ENCODE measurements at regions not wholly inside any gene's neighbourhood (a gene's known extent, or its start where the extent isn't known, plus 50 kb on each side); places are given as distances from the start of the nearest gene placed in this dataset.

DNA sequence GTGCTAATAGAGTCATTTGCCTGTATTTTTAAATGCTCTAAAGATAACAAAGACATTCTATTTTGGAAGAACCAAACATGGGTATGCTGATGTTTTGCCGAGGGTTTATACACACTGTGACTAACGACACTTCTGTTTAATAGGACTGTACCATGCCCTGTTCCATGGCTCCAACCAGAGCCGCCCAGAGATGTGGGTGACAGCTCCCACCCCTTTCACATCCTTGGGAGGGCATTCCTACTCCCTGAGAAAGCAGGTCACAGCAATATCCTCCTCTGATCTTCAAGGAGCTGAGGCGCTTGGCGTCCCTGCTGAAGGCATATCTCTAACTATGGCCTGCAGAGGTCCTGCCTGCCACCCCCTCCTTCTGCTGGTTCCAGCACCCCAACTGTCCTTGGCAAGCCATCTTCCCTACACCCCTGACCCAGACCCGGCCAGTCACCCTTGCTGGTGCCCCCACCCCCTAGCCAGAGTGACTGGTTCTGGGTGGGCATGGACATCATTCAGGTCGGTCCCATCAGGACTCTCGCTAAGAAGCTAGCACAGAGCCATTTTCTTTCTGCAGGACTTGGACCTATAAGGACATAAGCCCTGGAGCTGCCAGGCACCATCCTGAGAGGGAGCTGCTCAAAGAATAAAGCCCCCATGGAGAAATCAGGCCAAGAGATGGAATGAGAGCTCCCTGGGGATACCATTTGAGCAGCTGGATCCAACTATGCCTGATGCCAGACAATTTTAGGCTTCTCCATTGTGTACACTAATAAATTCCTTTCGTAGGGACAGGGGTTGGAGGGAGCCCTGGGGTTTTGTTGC, 381.3 kb downstream of the CTTN start:
- no peak overlapping the region for H3K27ac Mint-ChIP-seq (ENCODE audit: unreplicated experiment)
- no peaks in the 10 kb centered on the region for H3K4me1 Mint-ChIP-seq (ENCODE audit: low read depth, unreplicated experiment)
- Histone ChIP-seq H3K4me1 (no peaks in the 10 kb centered on the region), H3K9me3 (no peaks in the 10 kb centered on the region), H3K36me3 (ENCODE audit: control insufficient read depth, insufficient read depth, low read length) (no peaks in the 10 kb centered on the region), H3K27me3 (replicated peaks; ENCODE audit: control insufficient read depth, insufficient read depth, low read length) (no peaks in the 10 kb centered on the region), H3K4me3 (ENCODE audit: low read depth, low read length) (no peak overlapping the region)
- H3K9me3 Mint-ChIP-seq (ENCODE audit: unreplicated experiment) = peaks cover 18% of the 10 kb centered on the region
- H3K4me3 Mint-ChIP-seq (ENCODE audit: unreplicated experiment) = no peak overlapping the region
- H3K27me3 Mint-ChIP-seq (ENCODE audit: insufficient read depth, unreplicated experiment) = no peaks in the 10 kb centered on the region
- TF ChIP-seq, protein P1, sequence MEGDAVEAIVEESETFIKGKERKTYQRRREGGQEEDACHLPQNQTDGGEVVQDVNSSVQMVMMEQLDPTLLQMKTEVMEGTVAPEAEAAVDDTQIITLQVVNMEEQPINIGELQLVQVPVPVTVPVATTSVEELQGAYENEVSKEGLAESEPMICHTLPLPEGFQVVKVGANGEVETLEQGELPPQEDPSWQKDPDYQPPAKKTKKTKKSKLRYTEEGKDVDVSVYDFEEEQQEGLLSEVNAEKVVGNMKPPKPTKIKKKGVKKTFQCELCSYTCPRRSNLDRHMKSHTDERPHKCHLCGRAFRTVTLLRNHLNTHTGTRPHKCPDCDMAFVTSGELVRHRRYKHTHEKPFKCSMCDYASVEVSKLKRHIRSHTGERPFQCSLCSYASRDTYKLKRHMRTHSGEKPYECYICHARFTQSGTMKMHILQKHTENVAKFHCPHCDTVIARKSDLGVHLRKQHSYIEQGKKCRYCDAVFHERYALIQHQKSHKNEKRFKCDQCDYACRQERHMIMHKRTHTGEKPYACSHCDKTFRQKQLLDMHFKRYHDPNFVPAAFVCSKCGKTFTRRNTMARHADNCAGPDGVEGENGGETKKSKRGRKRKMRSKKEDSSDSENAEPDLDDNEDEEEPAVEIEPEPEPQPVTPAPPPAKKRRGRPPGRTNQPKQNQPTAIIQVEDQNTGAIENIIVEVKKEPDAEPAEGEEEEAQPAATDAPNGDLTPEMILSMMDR (IDR thresholded peaks at IDR 0.05; ENCODE audit: insufficient read depth in 1 of 2, low read depth in 1 of 2, low read length in 1 of 2, severe bottlenecking in 1 of 2, unreplicated experiment in 1 of 2) = no peak
- ChIA-PET CTCF (no interaction called here), POLR2A (no interaction called here)
- no peak for DNase-seq
- intact Hi-C loops (cut with micrococcal nuclease; ENCODE audit: unreplicated experiment) = no loop called here
- no TSS peak for BruUV-seq (replicated peaks)
- peaks cover 23% of the 10 kb centered on the region for H3K36me3 Mint-ChIP-seq (ENCODE audit: insufficient read depth, unreplicated experiment)

DNA sequence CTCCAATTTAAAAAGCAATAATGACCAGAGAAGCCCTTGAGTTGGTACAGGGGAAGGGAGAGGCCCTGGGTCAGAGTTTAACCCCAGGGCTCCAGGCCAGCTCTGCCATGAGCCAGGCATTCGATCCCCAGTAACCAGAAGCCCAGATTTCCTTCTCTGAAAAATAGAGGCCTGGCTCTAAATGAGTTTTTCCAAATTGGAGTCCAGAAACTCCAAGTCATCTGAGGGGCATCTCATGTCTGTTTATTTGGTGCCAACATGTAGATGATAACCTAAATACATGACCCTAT, 381.9 kb downstream of the CTTN start:
- no peaks in the 10 kb centered on the region for H3K4me1 ChIP-seq
- no peak overlapping the region for H3K4me3 ChIP-seq (ENCODE audit: low read depth, low read length)
- peaks cover 28% of the 10 kb centered on the region for H3K36me3 Mint-ChIP-seq (ENCODE audit: insufficient read depth, unreplicated experiment)
- H3K27me3 ChIP-seq (replicated peaks; ENCODE audit: control insufficient read depth, insufficient read depth, low read length) = no peaks in the 10 kb centered on the region
- TF ChIP-seq, protein P1 (IDR thresholded peaks at IDR 0.05; ENCODE audit: insufficient read depth in 1 of 2, low read depth in 1 of 2, low read length in 1 of 2, severe bottlenecking in 1 of 2, unreplicated experiment in 1 of 2) = no peak
- ChIA-PET CTCF (interaction anchor here (0.7 kb wide), 1 partner anchor 110 kb away, joined by 3 read pairs; no protein-coding TSS in a partner anchor), POLR2A (no interaction called here)
- no peaks in the 10 kb centered on the region for H3K4me1 Mint-ChIP-seq (ENCODE audit: low read depth, unreplicated experiment)
- peaks cover 18% of the 10 kb centered on the region for H3K9me3 Mint-ChIP-seq (ENCODE audit: unreplicated experiment)
- no peaks in the 10 kb centered on the region for H3K27me3 Mint-ChIP-seq (ENCODE audit: insufficient read depth, unreplicated experiment)
- 0 out of 2 replicates have a peak, but pooled peaks cover 2% of the 10 kb centered on the region for H3K36me3 ChIP-seq (ENCODE audit: control insufficient read depth, insufficient read depth, low read length)
- BruUV-seq (replicated peaks) = no TSS peak
- no peaks in the 10 kb centered on the region for H3K9me3 ChIP-seq
- intact Hi-C loops (cut with micrococcal nuclease; ENCODE audit: unreplicated experiment) = no loop called here
- H3K4me3 Mint-ChIP-seq (ENCODE audit: unreplicated experiment) = no peak overlapping the region
- no peak overlapping the region for H3K27ac Mint-ChIP-seq (ENCODE audit: unreplicated experiment)
- no peak for DNase-seq

- TF ChIP-seq, protein P1 (IDR thresholded peaks at IDR 0.05; ENCODE audit: insufficient read depth in 1 of 2, low read depth in 1 of 2, low read length in 1 of 2, severe bottlenecking in 1 of 2, unreplicated experiment in 1 of 2) = no peak
- H3K4me1 Mint-ChIP-seq (ENCODE audit: low read depth, unreplicated experiment) = no peaks in the 10 kb centered on the region
- Histone ChIP-seq H3K4me3 (ENCODE audit: low read depth, low read length) (no peak overlapping the region), H3K36me3 (ENCODE audit: control insufficient read depth, insufficient read depth, low read length) (0 out of 2 replicates have a peak, but pooled peaks cover 2% of the 10 kb centered on the region), H3K4me1 (no peaks in the 10 kb centered on the region), H3K27me3 (replicated peaks; ENCODE audit: control insufficient read depth, insufficient read depth, low read length) (no peaks in the 10 kb centered on the region), H3K9me3 (no peaks in the 10 kb centered on the region)
- H3K36me3 Mint-ChIP-seq (ENCODE audit: insufficient read depth, unreplicated experiment) = peaks cover 25% of the 10 kb centered on the region
- DNase-seq = no peak
- H3K9me3 Mint-ChIP-seq (ENCODE audit: unreplicated experiment) = peaks cover 4% of the 10 kb centered on the region
- intact Hi-C loops (cut with micrococcal nuclease; ENCODE audit: unreplicated experiment) = no loop called here
- no peak overlapping the region for H3K27ac Mint-ChIP-seq (ENCODE audit: unreplicated experiment)
- no peak overlapping the region for H3K4me3 Mint-ChIP-seq (ENCODE audit: unreplicated experiment)
- BruUV-seq (replicated peaks) = no TSS peak
- H3K27me3 Mint-ChIP-seq (ENCODE audit: insufficient read depth, unreplicated experiment) = no peaks in the 10 kb centered on the region
- ChIA-PET POLR2A (no interaction called here), CTCF (no interaction called here)
Observed at GRCh38 chr11:70782401-70782913, 384.1 kb downstream of the CTTN start.

Data from Caco-2 (cell line).